ENCODE measurements at regions not wholly inside any gene's neighbourhood (a gene's known extent, or its start where the extent isn't known, plus 50 kb on each side); places are given as distances from the start of the nearest gene placed in this dataset.

- no peak for TF ChIP-seq CTCF (IDR thresholded peaks at IDR 0.05)
- no peak for TF ChIP-seq RAD21 (IDR thresholded peaks at IDR 0.05; ENCODE audit: low read length)
- no peak for TF ChIP-seq TAF1 (IDR thresholded peaks at IDR 0.05; ENCODE audit: borderline replicate concordance, low read depth, low read length)
- TF ChIP-seq PBX3 (IDR thresholded peaks at IDR 0.05), result no peak
- no peak for TF ChIP-seq GABPA (IDR thresholded peaks at IDR 0.05; ENCODE audit: low read depth)
- TF ChIP-seq EZH2phosphoT487 (IDR thresholded peaks at IDR 0.05; ENCODE audit: borderline replicate concordance, low read depth), result no peak
- TF ChIP-seq NRF1 (IDR thresholded peaks at IDR 0.05; ENCODE audit: low read depth, low read length), result no peak
- TF ChIP-seq RXRA (IDR thresholded peaks at IDR 0.05; ENCODE audit: borderline replicate concordance, low read depth), result no peak
- no peak for TF ChIP-seq MAX (IDR thresholded peaks at IDR 0.05; ENCODE audit: low read depth)
- TF ChIP-seq CHD2 (IDR thresholded peaks at IDR 0.05; ENCODE audit: low read length, partially characterized antibody), result no peak
- no peak for TF ChIP-seq NFIC (IDR thresholded peaks at IDR 0.05; ENCODE audit: borderline replicate concordance)
- no peak for TF ChIP-seq SMC3 (IDR thresholded peaks at IDR 0.05; ENCODE audit: low read depth, low read length)
Observed at GRCh38 chr2:136290326-136290725, 172.4 kb upstream of the CXCR4 start.
